ENCODE measurements at regions not wholly inside any gene's neighbourhood (a gene's known extent, or its start where the extent isn't known, plus 50 kb on each side); places are given as distances from the start of the nearest gene placed in this dataset.
"Not testable (repeated sequence)": the region's sequence is repeated elsewhere in the genome, so short reads cannot be mapped to it uniquely, and the experiment has no call there.

GRCh38 chr4:11970754-11971153 lies 542.1 kb upstream of the HS3ST1 start:
- ATAC-seq: no peak
- no peak for DNase-seq
- intact Hi-C loops (cut with DNase I): no loop called here
- no peaks in the 10 kb centered on the region for H3K27me3 ChIP-seq (ENCODE audit: insufficient read depth in 3 of 3, low read length in 2 of 3)
- no peak overlapping the region for H3K27ac ChIP-seq
- H3K9me3 ChIP-seq: no peaks in the 10 kb centered on the region
- no peaks in the 10 kb centered on the region for H3K36me3 ChIP-seq (ENCODE audit: insufficient read depth in 1 of 2, low read depth in 1 of 2)
- TF ChIP-seq CTCF (IDR thresholded peaks at IDR 0.05): no peak
- no peaks in the 10 kb centered on the region for H3K4me1 ChIP-seq
- H3K4me3 ChIP-seq: no peak overlapping the region

GRCh38 chr4:11966782-11967181 lies 538.1 kb upstream of the HS3ST1 start:
- H3K27ac ChIP-seq: no peak overlapping the region
- DNase-seq (no peak), ATAC-seq (no peak)
- H3K27me3 ChIP-seq (ENCODE audit: insufficient read depth in 3 of 3, low read length in 2 of 3): no peaks in the 10 kb centered on the region
- intact Hi-C loops (cut with DNase I): no loop called here
- TF ChIP-seq CTCF (IDR thresholded peaks at IDR 0.05): no peak
- H3K36me3 ChIP-seq (ENCODE audit: insufficient read depth in 1 of 2, low read depth in 1 of 2): no peaks in the 10 kb centered on the region
- H3K4me3 ChIP-seq: no peak overlapping the region
- H3K9me3 ChIP-seq: no peaks in the 10 kb centered on the region
- no peaks in the 10 kb centered on the region for H3K4me1 ChIP-seq
- 27 to 32% (median 31%) methylated on average over 4 of the region's 4 CpGs for WGBS, 3 donors

GRCh38 chr4:11954093-11954492 lies 525.4 kb upstream of the HS3ST1 start:
- Histone ChIP-seq H3K4me3 (no peak overlapping the region), H3K36me3 (ENCODE audit: insufficient read depth in 1 of 2, low read depth in 1 of 2) (no peaks in the 10 kb centered on the region), H3K4me1 (no peaks in the 10 kb centered on the region), H3K9me3 (no peaks in the 10 kb centered on the region), H3K27ac (no peak overlapping the region), H3K27me3 (ENCODE audit: insufficient read depth in 3 of 3, low read length in 2 of 3) (no peaks in the 10 kb centered on the region)
- WGBS, 3 donors: 50 to 68% (median 57%) methylated on average over 2 of the region's 2 CpGs
- DNase-seq (no peak), ATAC-seq (no peak)
- intact Hi-C loops (cut with DNase I): no loop called here
- peak; percentile 12 for TF ChIP-seq CTCF (IDR thresholded peaks at IDR 0.05)

GRCh38 chr4:11949355-11949754 lies 520.7 kb upstream of the HS3ST1 start:
- intact Hi-C loops (cut with DNase I): no loop called here
- H3K4me3 ChIP-seq: no peak overlapping the region
- DNase-seq: no peak
- ATAC-seq: no peak
- WGBS, 3 donors: 92 to 98% (median 94%) methylated on average over 3 of the region's 3 CpGs
- H3K27me3 ChIP-seq (ENCODE audit: insufficient read depth in 3 of 3, low read length in 2 of 3): no peaks in the 10 kb centered on the region
- no peaks in the 10 kb centered on the region for H3K36me3 ChIP-seq (ENCODE audit: insufficient read depth in 1 of 2, low read depth in 1 of 2)
- H3K9me3 ChIP-seq: no peaks in the 10 kb centered on the region
- no peaks in the 10 kb centered on the region for H3K4me1 ChIP-seq
- no peak for TF ChIP-seq CTCF (IDR thresholded peaks at IDR 0.05)
- no peak overlapping the region for H3K27ac ChIP-seq

- H3K4me1 ChIP-seq; DNase-seq; intact Hi-C loops (cut with DNase I); H3K36me3 ChIP-seq (ENCODE audit: insufficient read depth in 1 of 2, low read depth in 1 of 2); H3K4me3 ChIP-seq; H3K27me3 ChIP-seq (ENCODE audit: insufficient read depth in 3 of 3, low read length in 2 of 3); ATAC-seq; H3K27ac ChIP-seq; H3K9me3 ChIP-seq: not testable (repeated sequence)
- 11 to 24% (median 24%) methylated on average over 1 of the region's 1 CpG for WGBS, 3 donors
Observed at GRCh38 chr4:11947629-11948028, 518.9 kb upstream of the HS3ST1 start.
